Common myeloid progenitor, CD34-positive (primary cell): ENCODE measurements at regions not wholly inside any gene's neighbourhood (a gene's known extent, or its start where the extent isn't known, plus 50 kb on each side); places are given as distances from the start of the nearest gene placed in this dataset.

Experiments
- CTCF ChIA-PET: fragments of 350-600 bp; sonication (Branson Sonifier 250); formaldehyde crosslinking; loops from one replicate; lab custom pipeline; 2021; ENCODE audit warnings: antibody characterized with exemption; lab: Charles Lee
- POLR2A ChIA-PET: fragments of 350-600 bp; sonication (Branson Sonifier 250); formaldehyde crosslinking; loops from one replicate; lab custom pipeline; 2021; ENCODE audit warnings: antibody characterized with exemption; lab: Charles Lee
- DNase-seq, 3 donors: peaks; one replicate each; pipeline versions ENCODE4 v3.0.0 to v3.0.0-alpha.2; 2013
- H3K27ac ChIP-seq, 2 experiments: 1 replicate in 1 of 2; 2 replicates in 1 of 2; pipeline ENCODE4 v1.7.0; 2013; ENCODE audit warnings: inconsistent platforms in 2 of 2, low read length in 2 of 2, mild to moderate bottlenecking in 2 of 2, low read depth in 1 of 2, moderate library complexity in 1 of 2; ENCODE audit not compliant: severe bottlenecking in 2 of 2, insufficient read depth in 1 of 2, poor library complexity in 1 of 2
- H3K27me3 ChIP-seq, 5 experiments: replicated peaks in 2 of 5; 1 replicate in 3 of 5; 2 replicates in 2 of 5; pipeline versions ENCODE4 v1.6.1 to v1.7.0; 2013; ENCODE audit warnings: low read length in 4 of 5, mild to moderate bottlenecking in 2 of 5, moderate library complexity in 2 of 5, inconsistent platforms in 1 of 5; ENCODE audit not compliant: insufficient read depth in 5 of 5, control insufficient read depth in 4 of 5
- H3K36me3 ChIP-seq, 4 experiments: 1 replicate in 2 of 4; 2 replicates in 2 of 4; pipeline versions ENCODE4 v1.6.1 to v1.7.0; 2013; ENCODE audit warnings: low read length in 3 of 4, control low read depth in 1 of 4, mild to moderate bottlenecking in 1 of 4; ENCODE audit not compliant: control insufficient read depth in 4 of 4, insufficient read depth in 4 of 4
- H3K4me1 ChIP-seq, 4 experiments: 1 replicate in 3 of 4; 2 replicates in 1 of 4; pipeline versions ENCODE4 v1.6.1 to v1.7.1; 2013; ENCODE audit warnings: low read length in 3 of 4, mild to moderate bottlenecking in 3 of 4, control low read depth in 1 of 4, inconsistent platforms in 1 of 4, moderate library complexity in 1 of 4; ENCODE audit not compliant: control insufficient read depth in 4 of 4, insufficient read depth in 4 of 4; ENCODE audit errors: control extremely low read depth in 1 of 4
- H3K4me3 ChIP-seq, 7 experiments: 1 replicate in 4 of 7; 2 replicates in 3 of 7; pipeline versions ENCODE4 v1.5.1 to v1.7.0; 2013; ENCODE audit warnings: mild to moderate bottlenecking in 7 of 7, low read length in 6 of 7, moderate library complexity in 6 of 7, inconsistent platforms in 2 of 7, low read depth in 2 of 7, control low read depth in 1 of 7; ENCODE audit not compliant: insufficient read depth in 4 of 7, control insufficient read depth in 1 of 7; ENCODE audit errors: extremely low read depth in 1 of 7
- H3K9me3 ChIP-seq, 5 experiments: 1 replicate in 4 of 5; 2 replicates in 1 of 5; pipeline versions ENCODE4 v1.6.1 to v1.7.1; 2013; ENCODE audit warnings: low read length in 4 of 5, mild to moderate bottlenecking in 2 of 5, inconsistent platforms in 1 of 5, low read depth in 1 of 5, moderate library complexity in 1 of 5; ENCODE audit not compliant: control insufficient read depth in 4 of 5, insufficient read depth in 2 of 5; ENCODE audit errors: control extremely low read depth in 1 of 5
- WGBS: methylation state at CpG from one replicate; pipeline ENCODE4 v1.1.5; 2013; ENCODE audit not compliant: insufficient coverage; 5-methylcytosine and 5-hydroxymethylcytosine counted together

DNA sequence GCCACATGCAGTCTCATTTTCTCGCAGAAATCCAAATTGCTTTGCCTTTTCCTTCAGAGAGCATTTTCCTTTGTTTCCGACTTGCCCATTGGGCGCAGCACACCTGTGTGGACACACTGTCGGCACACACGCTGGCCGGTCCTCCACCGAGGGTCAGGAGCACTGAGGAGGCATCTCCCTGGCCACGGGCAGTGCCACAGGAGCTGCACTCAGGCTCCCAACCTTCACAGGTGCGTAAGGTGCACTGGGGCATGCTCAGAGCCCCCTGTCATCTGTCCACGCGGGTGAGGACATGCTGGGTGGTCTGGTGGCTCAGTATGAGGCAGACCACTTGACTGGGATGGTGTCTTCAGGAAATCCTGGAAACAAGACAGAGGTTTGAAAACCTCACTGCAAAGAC lies 779.1 kb downstream of the BRD1 start:
- ChIA-PET CTCF (interaction anchor here (1.0 kb wide), 1 partner anchor 256 kb away, joined by 3 read pairs; no protein-coding TSS in a partner anchor), POLR2A (no interaction called here)
- Histone ChIP-seq H3K4me1 (peaks cover 0 to 2% (median 0%) of the 10 kb centered on the region in 4 experiments), H3K27ac (no peak overlapping the region), H3K36me3 (no peaks in the 10 kb centered on the region), H3K4me3 (no peak overlapping the region), H3K9me3 (no peaks in the 10 kb centered on the region), H3K27me3 (peaks cover 0 to 28% (median 5%) of the 10 kb centered on the region in 5 experiments)
- WGBS: 86% methylated on average over 9 of the region's 11 CpGs
- no peak for DNase-seq

DNA sequence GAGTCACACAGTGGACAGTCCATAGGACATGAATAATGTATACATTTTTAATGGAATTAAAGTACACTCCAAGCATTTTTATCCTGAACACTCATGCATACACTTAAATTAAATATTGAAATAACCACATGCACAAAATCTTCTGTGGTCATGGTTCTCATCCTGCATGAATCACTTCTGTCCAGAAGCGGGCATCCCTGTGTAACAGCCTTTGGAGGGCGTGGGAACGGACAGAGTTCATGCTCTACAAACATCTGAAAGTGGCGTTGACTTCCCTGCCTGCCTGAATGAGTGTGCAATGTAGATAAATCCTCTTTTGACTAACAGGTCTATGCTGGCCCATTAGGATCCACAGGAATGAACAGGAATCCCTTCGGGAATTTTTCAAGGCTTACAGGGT lies 780.2 kb downstream of the BRD1 start:
- H3K27me3 ChIP-seq: peaks cover 0 to 27% (median 2%) of the 10 kb centered on the region in 5 experiments
- 95% methylated on average over 5 of the region's 5 CpGs for WGBS
- POLR2A ChIA-PET: no interaction called here
- peaks cover 0 to under 1% (median 0%) of the 10 kb centered on the region in 4 experiments for H3K4me1 ChIP-seq
- H3K27ac ChIP-seq: no peak overlapping the region
- H3K4me3 ChIP-seq: no peak overlapping the region
- CTCF ChIA-PET: interaction anchor here (1.4 to 2.3 kb wide), 3 partner anchors 14 to 679 kb away, joined by 4 to 11 read pairs (median 5); no protein-coding TSS in a partner anchor
- no peak for DNase-seq
- H3K36me3 ChIP-seq: no peaks in the 10 kb centered on the region
- no peaks in the 10 kb centered on the region for H3K9me3 ChIP-seq

DNA sequence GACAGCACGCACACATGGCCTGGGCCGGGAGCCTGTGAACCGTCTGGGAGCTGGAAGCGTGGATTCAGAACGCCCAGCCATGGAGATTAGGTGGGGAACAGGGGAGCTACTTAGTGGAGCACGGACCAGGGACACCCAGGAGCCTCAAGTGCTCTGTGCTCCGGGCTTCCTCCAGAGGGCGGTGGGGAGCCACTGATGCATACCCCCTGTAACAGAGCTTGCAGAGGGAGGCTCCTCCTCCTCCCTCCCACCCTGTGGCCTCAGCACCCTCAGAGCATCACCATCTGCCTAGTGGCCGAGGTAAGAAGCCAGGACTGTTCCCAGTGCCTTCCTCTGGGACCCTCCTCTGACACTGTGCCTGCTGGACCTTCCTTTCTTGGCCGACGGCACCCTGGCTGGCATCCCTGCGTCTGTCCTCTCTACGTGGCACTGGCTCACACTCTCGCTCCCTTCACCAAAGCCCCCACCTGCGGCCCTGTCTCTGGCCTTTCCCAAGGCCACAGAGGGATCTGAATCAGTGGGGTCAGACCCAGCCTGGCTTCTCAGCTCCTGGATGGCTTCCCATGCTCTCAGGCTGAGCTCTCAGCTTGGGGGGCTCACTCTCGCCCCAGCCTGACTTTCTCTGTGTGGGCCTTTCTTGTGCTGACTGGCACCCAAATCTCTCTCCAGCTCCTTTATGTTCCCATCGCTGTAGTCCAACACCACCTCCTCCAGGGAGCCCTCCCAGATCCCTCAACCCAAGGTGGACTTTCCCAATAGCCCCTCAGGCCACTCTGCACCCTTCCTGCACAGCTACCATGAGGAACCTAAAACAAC lies 780.9 kb downstream of the BRD1 start:
- 64% methylated on average over 14 of the region's 17 CpGs for WGBS
- Histone ChIP-seq H3K27me3 (peaks cover 0 to 24% (median 4%) of the 10 kb centered on the region in 5 experiments), H3K4me1 (no peaks in the 10 kb centered on the region), H3K9me3 (no peaks in the 10 kb centered on the region), H3K36me3 (no peaks in the 10 kb centered on the region), H3K4me3 (no peak overlapping the region), H3K27ac (no peak overlapping the region)
- peak; percentile 49 to 76 (median 71) for DNase-seq
- ChIA-PET CTCF (interaction anchor here (0.6 to 2.3 kb wide), 8 partner anchors 8 to 681 kb away, joined by 3 to 11 read pairs (median 3); no protein-coding TSS in a partner anchor), POLR2A (interaction anchor here (0.6 kb wide), 1 partner anchor 658 kb away, joined by 3 read pairs; no protein-coding TSS in a partner anchor)

DNA sequence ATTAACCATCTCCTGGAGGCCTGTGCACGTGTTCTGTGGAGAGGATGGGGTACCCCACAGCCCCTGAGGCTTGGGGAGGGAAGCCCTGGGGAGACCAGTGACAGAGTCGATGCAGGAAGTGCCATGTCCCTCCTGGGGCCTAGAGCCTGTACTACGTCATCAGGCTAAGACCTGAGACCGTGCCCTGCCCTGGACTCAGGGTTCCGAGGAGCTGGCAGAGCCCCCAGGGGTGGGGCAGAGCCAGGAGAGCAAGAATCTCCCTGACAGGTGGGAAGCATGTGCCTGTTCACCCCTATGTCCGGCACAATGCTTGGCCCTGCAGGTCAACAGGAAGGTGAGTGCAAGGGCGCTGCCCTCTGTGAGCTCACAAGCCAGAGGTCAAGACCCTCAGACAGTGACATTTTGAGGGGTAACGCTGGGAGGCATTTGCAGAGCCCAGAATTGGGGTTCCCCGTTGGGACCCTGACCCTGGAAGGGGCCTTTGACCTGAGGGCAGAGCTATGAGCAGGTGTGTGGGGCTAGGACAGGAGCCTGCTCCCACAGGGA lies 781.6 kb downstream of the BRD1 start:
- DNase-seq: no peak
- ChIA-PET CTCF (interaction anchor here (0.6 to 2.3 kb wide), 7 partner anchors 8 to 682 kb away, joined by 3 to 11 read pairs (median 3); no protein-coding TSS in a partner anchor), POLR2A (no interaction called here)
- Histone ChIP-seq H3K4me3 (no peak overlapping the region), H3K27ac (no peak overlapping the region), H3K36me3 (no peaks in the 10 kb centered on the region), H3K4me1 (no peaks in the 10 kb centered on the region), H3K9me3 (no peaks in the 10 kb centered on the region), H3K27me3 (peaks cover 0 to 26% (median 5%) of the 10 kb centered on the region in 5 experiments)
- WGBS: 69% methylated on average over 9 of the region's 9 CpGs

DNA sequence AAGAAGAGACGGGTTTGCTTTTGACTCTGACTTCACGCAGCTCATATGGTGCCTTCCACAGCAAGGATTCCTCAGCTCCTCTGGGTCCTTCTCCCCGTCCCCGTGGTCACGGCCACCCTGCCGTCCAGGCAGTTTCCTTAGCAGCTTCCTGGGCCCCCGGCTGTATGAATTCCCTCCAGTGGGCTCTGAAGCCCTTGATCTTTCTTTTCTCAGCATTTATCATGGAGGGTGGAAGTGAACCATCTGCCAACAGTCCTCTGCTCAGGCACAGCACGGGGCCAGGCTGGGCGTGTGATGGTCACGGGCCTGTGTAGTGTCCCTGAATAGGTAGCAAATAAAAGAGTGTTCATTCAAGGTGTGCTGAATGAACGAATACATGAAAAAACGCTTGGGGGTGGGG lies 782.4 kb downstream of the BRD1 start:
- H3K36me3 ChIP-seq: no peaks in the 10 kb centered on the region
- H3K27ac ChIP-seq: no peak overlapping the region
- no peaks in the 10 kb centered on the region for H3K9me3 ChIP-seq
- ChIA-PET POLR2A (no interaction called here), CTCF (interaction anchor here (1.2 kb wide), 1 partner anchor 8 kb away, joined by 3 read pairs; no protein-coding TSS in a partner anchor)
- H3K4me3 ChIP-seq: no peak overlapping the region
- no peak for DNase-seq
- H3K4me1 ChIP-seq: no peaks in the 10 kb centered on the region
- 87% methylated on average over 12 of the region's 12 CpGs for WGBS
- H3K27me3 ChIP-seq: peaks cover 0 to 31% (median 5%) of the 10 kb centered on the region in 5 experiments

DNA sequence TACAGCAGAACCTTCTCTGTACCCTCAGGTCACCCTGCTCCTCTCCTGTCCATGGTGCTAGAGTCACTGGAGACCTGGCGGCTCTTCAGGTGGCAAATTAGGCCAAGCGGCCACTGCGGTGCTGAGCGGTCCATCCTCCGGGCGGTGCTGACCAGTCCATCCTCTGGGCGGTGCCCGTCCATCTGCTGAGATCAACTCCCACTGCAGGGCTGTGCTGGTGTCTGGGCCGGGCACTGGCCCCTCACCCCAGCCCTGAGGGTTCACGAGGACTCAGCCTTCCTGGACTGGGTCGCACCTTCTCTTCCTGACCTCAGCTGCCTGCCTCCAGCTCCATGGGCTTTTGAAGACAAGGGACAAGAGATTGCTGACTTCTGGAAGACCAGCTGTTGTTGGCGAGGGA lies 782.9 kb downstream of the BRD1 start:
- no peak overlapping the region for H3K27ac ChIP-seq
- no peak for DNase-seq
- H3K9me3 ChIP-seq: no peaks in the 10 kb centered on the region
- ChIA-PET POLR2A (no interaction called here), CTCF (no interaction called here)
- no peaks in the 10 kb centered on the region for H3K36me3 ChIP-seq
- WGBS: 89% methylated on average over 12 of the region's 12 CpGs
- H3K27me3 ChIP-seq: peaks cover 0 to 29% (median 5%) of the 10 kb centered on the region in 5 experiments
- H3K4me3 ChIP-seq: no peak overlapping the region
- H3K4me1 ChIP-seq: no peaks in the 10 kb centered on the region

DNA sequence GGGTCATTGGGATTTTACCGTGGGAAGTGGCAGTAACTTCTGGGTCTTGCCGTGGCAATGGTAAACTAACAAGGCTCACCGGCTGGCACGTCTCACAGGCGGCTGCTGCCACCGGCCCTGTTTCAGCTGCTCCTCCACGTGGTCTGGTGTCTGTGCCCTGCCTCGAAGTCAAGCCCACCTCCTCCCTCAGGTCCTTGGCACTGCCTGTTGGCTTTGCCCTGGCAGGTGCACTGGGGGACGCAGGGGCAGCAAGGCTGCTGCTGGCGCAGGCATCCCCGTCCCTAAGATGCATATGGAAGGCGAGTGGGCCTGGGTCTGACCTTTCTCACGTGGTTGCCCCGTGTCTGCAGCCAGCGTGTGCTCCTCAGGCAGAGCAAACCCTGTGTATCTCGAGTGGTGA lies 783.6 kb downstream of the BRD1 start:
- H3K9me3 ChIP-seq: no peaks in the 10 kb centered on the region
- ChIA-PET POLR2A (no interaction called here), CTCF (no interaction called here)
- H3K4me3 ChIP-seq: no peak overlapping the region
- no peak for DNase-seq
- no peaks in the 10 kb centered on the region for H3K36me3 ChIP-seq
- peaks cover 0 to 22% (median 5%) of the 10 kb centered on the region in 5 experiments for H3K27me3 ChIP-seq
- WGBS: 89% methylated on average over 15 of the region's 16 CpGs
- no peak overlapping the region for H3K27ac ChIP-seq
- H3K4me1 ChIP-seq: no peaks in the 10 kb centered on the region
